Suprapubic skin (tissue), 4 donors: ENCODE measurements at regions not wholly inside any gene's neighbourhood (a gene's known extent, or its start where the extent isn't known, plus 50 kb on each side); places are given as distances from the start of the nearest gene placed in this dataset.
"Not testable (repeated sequence)": the region's sequence is repeated elsewhere in the genome, so short reads cannot be mapped to it uniquely, and the experiment has no call there.

Experiments
- EP300 ChIP-seq: sonication (generic); formaldehyde crosslinking; IDR thresholded peaks from one replicate; pipeline ENCODE4 v1.6.1; 2017; ENCODE audit warnings: antibody characterized with exemption
- POLR2AphosphoS5 ChIP-seq, 3 donors: sonication (generic); formaldehyde crosslinking; IDR thresholded peaks; one replicate each; pipeline ENCODE4 v1.6.1; 2017; ENCODE audit warnings: antibody characterized with exemption in 3 of 3
- TF ChIP-seq, protein P1 (sequence below), 2 donors: fragments of 200-600 bp in 1 of 2; fragments of 450-650 bp in 1 of 2; sonication (generic) in 1 of 2; IDR thresholded peaks; one replicate each; pipeline ENCODE4 v1.5.1; 2016 to 2019; ENCODE audit warnings: antibody characterized with exemption in 2 of 2, mild to moderate bottlenecking in 1 of 2, moderate library complexity in 1 of 2

- TF ChIP-seq, protein P1, sequence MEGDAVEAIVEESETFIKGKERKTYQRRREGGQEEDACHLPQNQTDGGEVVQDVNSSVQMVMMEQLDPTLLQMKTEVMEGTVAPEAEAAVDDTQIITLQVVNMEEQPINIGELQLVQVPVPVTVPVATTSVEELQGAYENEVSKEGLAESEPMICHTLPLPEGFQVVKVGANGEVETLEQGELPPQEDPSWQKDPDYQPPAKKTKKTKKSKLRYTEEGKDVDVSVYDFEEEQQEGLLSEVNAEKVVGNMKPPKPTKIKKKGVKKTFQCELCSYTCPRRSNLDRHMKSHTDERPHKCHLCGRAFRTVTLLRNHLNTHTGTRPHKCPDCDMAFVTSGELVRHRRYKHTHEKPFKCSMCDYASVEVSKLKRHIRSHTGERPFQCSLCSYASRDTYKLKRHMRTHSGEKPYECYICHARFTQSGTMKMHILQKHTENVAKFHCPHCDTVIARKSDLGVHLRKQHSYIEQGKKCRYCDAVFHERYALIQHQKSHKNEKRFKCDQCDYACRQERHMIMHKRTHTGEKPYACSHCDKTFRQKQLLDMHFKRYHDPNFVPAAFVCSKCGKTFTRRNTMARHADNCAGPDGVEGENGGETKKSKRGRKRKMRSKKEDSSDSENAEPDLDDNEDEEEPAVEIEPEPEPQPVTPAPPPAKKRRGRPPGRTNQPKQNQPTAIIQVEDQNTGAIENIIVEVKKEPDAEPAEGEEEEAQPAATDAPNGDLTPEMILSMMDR (IDR thresholded peaks at IDR 0.05), result not testable (repeated sequence)
- TF ChIP-seq EP300; POLR2AphosphoS5 (IDR thresholded peaks at IDR 0.05): not testable (repeated sequence)
These were observed 1425.9 kb downstream of the FOXD4L5 start for GRCh38 chr9:63859090-63859474.
